H9 (cell line): ENCODE measurements at regions not wholly inside any gene's neighbourhood (a gene's known extent, or its start where the extent isn't known, plus 50 kb on each side); places are given as distances from the start of the nearest gene placed in this dataset.
A peak's percentile ranks its signal among the peaks of the same experiment; 100 is the strongest.

Experiments
- DNase-seq: peaks from one replicate; pipeline ENCODE4 v3.0.0-alpha.2; 2017
- H2AFZ ChIP-seq: one replicate; pipeline ENCODE4 v1.6.1; 2013; ENCODE audit warnings: mild to moderate bottlenecking, low read length, control low read depth, moderate library complexity
- H2AK5ac ChIP-seq: 2 replicates; pipeline ENCODE4 v1.6.1; 2013; ENCODE audit warnings: low read length, control low read depth, mixed read lengths; ENCODE audit not compliant: insufficient read length
- H2BK120ac ChIP-seq: one replicate; pipeline ENCODE4 v1.6.1; 2013; ENCODE audit warnings: low read depth, mild to moderate bottlenecking, low read length, control low read depth, inconsistent platforms; ENCODE audit not compliant: poor library complexity, severe bottlenecking
- H2BK12ac ChIP-seq: 2 replicates; pipeline ENCODE4 v1.6.1; 2013; ENCODE audit warnings: low read length, control low read depth, mixed read lengths, low read depth; ENCODE audit not compliant: insufficient read length
- H2BK15ac ChIP-seq: 2 replicates; pipeline ENCODE4 v1.6.1; 2013; ENCODE audit warnings: low read depth, low read length, control low read depth
- H2BK20ac ChIP-seq: one replicate; pipeline ENCODE4 v1.6.1; 2013; ENCODE audit warnings: low read depth, mild to moderate bottlenecking, low read length, control low read depth, inconsistent platforms; ENCODE audit not compliant: poor library complexity, severe bottlenecking
- H2BK5ac ChIP-seq: 2 replicates; pipeline ENCODE4 v1.6.1; 2013; ENCODE audit warnings: low read length, control low read depth, mixed read lengths; ENCODE audit not compliant: insufficient read length
- H3K14ac ChIP-seq: 2 replicates; pipeline ENCODE4 v1.6.1; 2013; ENCODE audit warnings: low read length, control low read depth; ENCODE audit not compliant: insufficient read depth
- H3K18ac ChIP-seq: 2 replicates; pipeline ENCODE4 v1.6.1; 2013; ENCODE audit warnings: low read depth, mild to moderate bottlenecking, mixed read lengths, low read length, control low read depth; ENCODE audit not compliant: insufficient read length
- H3K23ac ChIP-seq: 2 replicates; pipeline ENCODE4 v1.6.1; 2013; ENCODE audit warnings: low read length, control low read depth, mixed read lengths, low read depth; ENCODE audit not compliant: insufficient read length
- H3K23me2 ChIP-seq: 2 replicates; pipeline ENCODE4 v1.6.1; 2013; ENCODE audit warnings: low read depth, mild to moderate bottlenecking, mixed read lengths, low read length, control low read depth; ENCODE audit not compliant: insufficient read length, poor library complexity, severe bottlenecking
- H3K27ac ChIP-seq: 2 replicates; pipeline ENCODE4 v1.5.1; 2013; ENCODE audit warnings: low read length, control low read depth, mixed read lengths, low read depth; ENCODE audit not compliant: insufficient read length
- H3K27me3 ChIP-seq: 2 replicates; pipeline ENCODE4 v1.6.1; 2013; ENCODE audit warnings: low read length, control low read depth, inconsistent platforms; ENCODE audit not compliant: insufficient read depth
- H3K4ac ChIP-seq: 2 replicates; pipeline ENCODE4 v1.6.1; 2013; ENCODE audit warnings: low read depth, mild to moderate bottlenecking, control low read depth, inconsistent platforms, low read length, moderate library complexity
- H3K4me1 ChIP-seq: 2 replicates; pipeline ENCODE4 v1.6.1; 2013; ENCODE audit warnings: low read length, control low read depth, inconsistent platforms; ENCODE audit not compliant: insufficient read depth
- H3K4me2 ChIP-seq: 2 replicates; pipeline ENCODE4 v1.6.1; 2013; ENCODE audit warnings: low read length, control low read depth, mixed read lengths; ENCODE audit not compliant: insufficient read length, insufficient read depth
- H3K56ac ChIP-seq: 2 replicates; pipeline ENCODE4 v1.6.1; 2013; ENCODE audit warnings: low read depth, mild to moderate bottlenecking, mixed read lengths, low read length, control low read depth; ENCODE audit not compliant: insufficient read length
- H3K79me1 ChIP-seq: 2 replicates; pipeline ENCODE4 v1.6.1; 2013; ENCODE audit warnings: low read depth, mild to moderate bottlenecking, moderate library complexity, low read length, control low read depth, inconsistent platforms; ENCODE audit not compliant: insufficient read depth, poor library complexity, severe bottlenecking
- H3K79me2 ChIP-seq: 2 replicates; pipeline ENCODE4 v1.6.1; 2013; ENCODE audit warnings: low read length, control low read depth, inconsistent platforms; ENCODE audit not compliant: insufficient read depth
- H3K9ac ChIP-seq: 2 replicates; pipeline ENCODE4 v1.6.1; 2013; ENCODE audit warnings: low read length, control low read depth, mixed read lengths; ENCODE audit not compliant: insufficient read length; ENCODE audit errors: extremely low read depth
- H3K9me3 ChIP-seq: one replicate; pipeline ENCODE4 v1.6.1; 2013; ENCODE audit warnings: low read depth, low read length, inconsistent platforms; ENCODE audit not compliant: control insufficient read depth
- H3T11ph ChIP-seq: one replicate; pipeline ENCODE4 v1.6.1; 2013; ENCODE audit warnings: mild to moderate bottlenecking, low read length, control low read depth, inconsistent platforms
- H4K20me1 ChIP-seq: one replicate; pipeline ENCODE4 v1.6.1; 2013; ENCODE audit not compliant: control insufficient read depth, insufficient read length, insufficient read depth
- H4K5ac ChIP-seq: 2 replicates; pipeline ENCODE4 v1.6.1; 2013; ENCODE audit warnings: low read depth, mild to moderate bottlenecking, mixed read lengths, low read length, control low read depth; ENCODE audit not compliant: insufficient read length
- H4K8ac ChIP-seq: replicated peaks from 2 replicates; pipeline ENCODE4 v1.6.1; 2013; ENCODE audit warnings: low read length, control low read depth, mixed read lengths, low read depth; ENCODE audit not compliant: insufficient read length
- H4K91ac ChIP-seq: 2 replicates; pipeline ENCODE4 v1.6.1; 2013; ENCODE audit warnings: low read depth, mild to moderate bottlenecking, moderate library complexity, mixed read lengths, low read length, control low read depth; ENCODE audit not compliant: insufficient read length
- H3K27ac Mint-ChIP-seq, 3 experiments: 2 replicates in 2 of 3; 3 replicates in 1 of 3; pipeline ENCODE4 v1.8.0; 2020 to 2021; ENCODE audit warnings: mixed read lengths in 3 of 3, mild to moderate bottlenecking in 1 of 3, moderate library complexity in 1 of 3
- H3K27me3 Mint-ChIP-seq: 2 replicates; pipeline ENCODE4 v1.8.0; 2021; ENCODE audit warnings: low read depth, mild to moderate bottlenecking, moderate library complexity, mixed read lengths
- H3K36me3 Mint-ChIP-seq, 3 experiments: 2 replicates in 2 of 3; 3 replicates in 1 of 3; pipeline ENCODE4 v1.8.0; 2020 to 2021; ENCODE audit warnings: low read depth in 3 of 3, mixed read lengths in 3 of 3; ENCODE audit not compliant: insufficient read depth in 1 of 3
- H3K4me1 Mint-ChIP-seq, 2 experiments: 2 replicates each; pipeline ENCODE4 v1.8.0; 2020; ENCODE audit warnings: mixed read lengths in 2 of 2
- H3K4me3 Mint-ChIP-seq, 2 experiments: 2 replicates in 1 of 2; 3 replicates in 1 of 2; pipeline ENCODE4 v1.8.0; 2020 to 2021; ENCODE audit warnings: mild to moderate bottlenecking in 2 of 2, mixed read lengths in 2 of 2, moderate library complexity in 1 of 2
- H3K9me3 Mint-ChIP-seq, 2 experiments: 2 replicates in 1 of 2; 3 replicates in 1 of 2; pipeline ENCODE4 v1.8.0; 2020; ENCODE audit warnings: mild to moderate bottlenecking in 2 of 2, mixed read lengths in 2 of 2, moderate library complexity in 1 of 2
- CTCF ChIP-seq: fragments of 200-600 bp; sonication (generic); conservative IDR thresholded peaks from 3 replicates; pipeline ENCODE4 v1.8.0; 2021; ENCODE audit warnings: antibody characterized with exemption, mild to moderate bottlenecking
- WGBS: extraction: QIAGEN DNeasy Blood & Tissue Kit; methylation state at CpG from one replicate; pipeline ENCODE4 v1.1.7; 2013; ENCODE audit warnings: missing lambda C conversion rate, low lambda C conversion rate, mixed read lengths; ENCODE audit not compliant: insufficient read length; ENCODE audit errors: extremely low coverage; 5-methylcytosine and 5-hydroxymethylcytosine counted together

GRCh38 chr17:72011561-72011960 lies 109.3 kb upstream of the SOX9 start:
- Histone ChIP-seq H3K27ac (no peak overlapping the region), H2BK20ac (no peak overlapping the region), H2BK120ac (no peak overlapping the region), H3K18ac (no peak overlapping the region), H4K8ac (no peak overlapping the region), H2BK15ac (no peak overlapping the region), H3K56ac (no peak overlapping the region), H3K4ac (no peak overlapping the region), H4K20me1 (no peaks in the 10 kb centered on the region), H3K79me1 (no peaks in the 10 kb centered on the region), H3K9me3 (no peaks in the 10 kb centered on the region), H3K23ac (no peak overlapping the region), H2AFZ (no peak overlapping the region), H3K9ac (no peak overlapping the region), H4K91ac (no peak overlapping the region), H3K4me2 (no peak overlapping the region), H2BK5ac (no peak overlapping the region), H3T11ph (no peak overlapping the region), H3K79me2 (no peaks in the 10 kb centered on the region), H2BK12ac (no peak overlapping the region), H2AK5ac (no peak overlapping the region), H4K5ac (no peak overlapping the region), H3K27me3 (no peaks in the 10 kb centered on the region; the same call in 1 of the 2 replicates), H3K4me1 (no peaks in the 10 kb centered on the region), H3K14ac (no peak overlapping the region), H3K23me2 (no peaks in the 10 kb centered on the region)
- no peak for TF ChIP-seq CTCF
- no peak for DNase-seq
- H3K4me1 Mint-ChIP-seq: no peaks in the 10 kb centered on the region; a peak in 2 of 4 replicates
- peaks cover 5% of the 10 kb centered on the region for H3K27me3 Mint-ChIP-seq
- no peaks in the 10 kb centered on the region for H3K9me3 Mint-ChIP-seq
- 0 out of 7 replicates have a peak overlapping the region, but pooled peaks of 1 of the 3 experiments have one; percentile 52 for H3K27ac Mint-ChIP-seq
- no peak overlapping the region for H3K4me3 Mint-ChIP-seq
- 0 out of 7 replicates have a peak, but pooled peaks cover 0 to 2% (median 0%) of the 10 kb centered on the region in 3 experiments for H3K36me3 Mint-ChIP-seq
- no CpG with 5 or more reads among the region's 1 CpG for WGBS
